ENCODE measurements at regions not wholly inside any gene's neighbourhood (a gene's known extent, or its start where the extent isn't known, plus 50 kb on each side); places are given as distances from the start of the nearest gene placed in this dataset.
A peak's percentile ranks its signal among the peaks of the same experiment; 100 is the strongest.

DNA sequence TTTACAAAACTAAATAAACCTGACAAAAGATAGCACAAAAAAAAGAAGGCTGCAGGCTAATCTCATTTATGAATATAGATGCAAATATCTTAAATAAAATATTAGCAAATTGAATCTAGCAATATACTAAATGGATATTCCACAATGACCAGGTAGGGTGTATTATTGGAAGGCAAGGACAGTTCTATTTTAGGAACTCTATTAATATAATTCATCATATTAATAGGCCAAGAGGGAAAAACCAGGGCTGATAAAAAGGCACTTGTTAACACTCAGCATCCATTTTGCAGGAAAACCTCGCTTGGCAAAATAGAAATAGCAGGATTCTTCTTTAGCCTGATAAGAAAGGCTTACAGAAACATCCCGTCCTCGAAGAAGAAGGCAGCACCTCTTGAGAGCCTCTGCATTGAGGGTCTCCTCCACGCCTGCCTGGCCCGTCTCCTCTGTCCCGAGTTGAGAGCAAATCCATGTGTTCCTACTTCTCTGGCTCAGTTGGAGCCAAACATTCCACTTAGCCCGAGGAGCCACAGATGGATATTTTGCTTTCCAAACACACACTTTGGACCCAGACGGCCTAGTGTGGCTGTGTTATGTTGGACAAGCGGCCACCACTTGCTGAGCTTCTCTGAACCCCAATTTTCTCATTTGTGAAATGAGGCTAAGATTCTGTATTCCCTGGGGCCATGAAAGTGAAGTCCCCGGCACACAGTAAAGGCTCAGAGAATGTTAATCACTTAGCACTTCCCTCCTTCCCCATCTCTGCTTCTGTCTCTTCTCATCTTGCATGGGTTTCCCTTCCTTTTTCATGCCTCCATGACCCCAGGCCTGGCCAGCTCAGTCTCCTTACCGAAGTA is 181.8 kb upstream of the MVB12B start:
- ATAC-seq: peak; percentile 63 to 85 (median 82)
- DNase-seq: peak in 1 of 3 donors; percentile 44
- no peaks in the 10 kb centered on the region for H3K27me3 ChIP-seq
- no peaks in the 10 kb centered on the region for H3K36me3 ChIP-seq
- no peak overlapping the region for H3K27ac ChIP-seq
- no peaks in the 10 kb centered on the region for H3K9me3 ChIP-seq
- H3K4me1 ChIP-seq: peaks cover 0 to 8% (median 3%) of the 10 kb centered on the region in 4 donors
- WGBS (ENCODE audit: insufficient coverage, low coverage, low lambda C conversion rate, missing lambda C conversion rate): 68% methylated on average over 5 of the region's 11 CpGs
- TF ChIP-seq, protein P1, sequence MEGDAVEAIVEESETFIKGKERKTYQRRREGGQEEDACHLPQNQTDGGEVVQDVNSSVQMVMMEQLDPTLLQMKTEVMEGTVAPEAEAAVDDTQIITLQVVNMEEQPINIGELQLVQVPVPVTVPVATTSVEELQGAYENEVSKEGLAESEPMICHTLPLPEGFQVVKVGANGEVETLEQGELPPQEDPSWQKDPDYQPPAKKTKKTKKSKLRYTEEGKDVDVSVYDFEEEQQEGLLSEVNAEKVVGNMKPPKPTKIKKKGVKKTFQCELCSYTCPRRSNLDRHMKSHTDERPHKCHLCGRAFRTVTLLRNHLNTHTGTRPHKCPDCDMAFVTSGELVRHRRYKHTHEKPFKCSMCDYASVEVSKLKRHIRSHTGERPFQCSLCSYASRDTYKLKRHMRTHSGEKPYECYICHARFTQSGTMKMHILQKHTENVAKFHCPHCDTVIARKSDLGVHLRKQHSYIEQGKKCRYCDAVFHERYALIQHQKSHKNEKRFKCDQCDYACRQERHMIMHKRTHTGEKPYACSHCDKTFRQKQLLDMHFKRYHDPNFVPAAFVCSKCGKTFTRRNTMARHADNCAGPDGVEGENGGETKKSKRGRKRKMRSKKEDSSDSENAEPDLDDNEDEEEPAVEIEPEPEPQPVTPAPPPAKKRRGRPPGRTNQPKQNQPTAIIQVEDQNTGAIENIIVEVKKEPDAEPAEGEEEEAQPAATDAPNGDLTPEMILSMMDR (IDR thresholded peaks at IDR 0.05): no peak
- no peak for TF ChIP-seq POLR2A (IDR thresholded peaks at IDR 0.05)
- H3K4me3 ChIP-seq: no peak overlapping the region
- intact Hi-C loops (cut with DNase I): no loop called here

DNA sequence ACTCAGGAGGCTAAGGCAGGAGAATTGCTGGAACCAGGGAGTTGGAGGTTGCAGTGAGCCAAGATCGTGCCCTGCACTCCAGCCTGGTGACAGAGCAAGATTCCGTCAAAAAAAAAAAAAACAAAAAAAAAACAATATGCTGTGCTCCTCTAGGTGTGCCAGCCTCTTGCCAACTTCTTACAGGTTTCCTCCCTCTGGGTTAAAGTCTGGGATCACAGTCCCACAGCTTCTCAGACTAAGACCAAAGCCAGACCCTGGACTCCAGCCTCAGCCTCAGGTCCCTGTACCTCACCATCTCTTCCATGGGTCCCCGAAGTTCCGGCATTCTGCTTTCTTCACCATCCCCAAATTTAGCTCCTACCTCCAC is 180.8 kb upstream of the MVB12B start:
- H3K27ac ChIP-seq: peak overlapping the region in 1 of 3 donors; percentile 51
- H3K4me1 ChIP-seq: peaks cover 0 to 14% (median 6%) of the 10 kb centered on the region in 4 donors
- intact Hi-C loops (cut with DNase I): no loop called here
- no peak overlapping the region for H3K4me3 ChIP-seq
- no peaks in the 10 kb centered on the region for H3K27me3 ChIP-seq
- no peaks in the 10 kb centered on the region for H3K36me3 ChIP-seq
- WGBS (ENCODE audit: insufficient coverage, low coverage, low lambda C conversion rate, missing lambda C conversion rate): 100% methylated on average over 2 of the region's 4 CpGs
- ATAC-seq (no peak), DNase-seq (no peak)
- no peaks in the 10 kb centered on the region for H3K9me3 ChIP-seq
- TF ChIP-seq, protein P1 (IDR thresholded peaks at IDR 0.05): no peak
- TF ChIP-seq POLR2A (IDR thresholded peaks at IDR 0.05): no peak

DNA sequence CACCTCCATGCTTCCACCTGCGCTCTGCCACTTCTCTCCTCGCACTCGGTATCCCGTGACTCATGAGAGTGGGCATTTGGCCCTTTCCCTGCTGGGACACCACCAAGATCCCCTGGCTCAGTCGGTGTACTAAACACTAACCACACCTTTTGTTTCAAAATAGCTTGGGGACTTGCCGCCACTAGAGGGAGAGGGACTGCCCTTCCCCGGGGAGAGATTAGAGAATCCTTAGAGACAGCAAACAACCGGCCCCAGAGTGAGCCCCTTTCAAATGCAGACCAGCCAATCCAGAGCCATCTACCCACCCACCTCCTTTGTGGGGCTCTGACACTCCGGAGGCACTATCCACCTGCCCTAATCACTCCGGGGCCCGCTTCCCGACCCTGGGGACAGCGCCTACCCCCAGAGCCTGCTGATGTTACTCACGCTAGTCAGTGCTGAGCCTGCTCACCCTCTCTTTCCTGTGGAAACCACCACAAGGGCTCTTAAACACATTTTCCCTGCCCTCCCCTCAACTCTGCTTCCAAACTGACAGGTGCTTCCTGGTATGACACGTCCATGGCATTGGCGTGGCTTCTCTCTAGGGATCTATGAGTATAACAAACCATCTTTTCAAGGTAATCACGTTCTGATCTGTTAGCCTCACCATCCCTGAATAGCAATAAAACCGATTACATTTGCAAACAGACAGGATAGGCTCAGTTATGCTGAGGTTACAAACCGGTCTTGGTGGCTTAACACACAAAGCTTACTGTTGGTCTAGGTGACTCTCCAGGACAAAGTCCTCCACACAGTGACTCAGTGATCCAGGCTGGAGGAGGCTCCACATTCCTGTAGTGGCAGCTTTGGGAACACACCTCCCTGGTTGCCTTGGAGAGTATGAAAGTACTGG is 180.1 kb upstream of the MVB12B start:
- TF ChIP-seq, protein P1 (IDR thresholded peaks at IDR 0.05): peak; percentile 36 to 45 (median 38)
- no peak for TF ChIP-seq POLR2A (IDR thresholded peaks at IDR 0.05)
- intact Hi-C loops (cut with DNase I): no loop called here
- Histone ChIP-seq H3K9me3 (no peaks in the 10 kb centered on the region), H3K27ac (peak overlapping the region in 1 of 3 donors; percentile 51), H3K4me3 (no peak overlapping the region), H3K27me3 (no peaks in the 10 kb centered on the region), H3K4me1 (peaks cover 0 to 18% (median 8%) of the 10 kb centered on the region in 4 donors), H3K36me3 (no peaks in the 10 kb centered on the region)
- DNase-seq (peak in 2 of 3 donors; percentile 42 to 43), ATAC-seq (peak; percentile 49 to 75 (median 60))
- 27% methylated on average over 18 of the region's 19 CpGs for WGBS (ENCODE audit: insufficient coverage, low coverage, low lambda C conversion rate, missing lambda C conversion rate)

DNA sequence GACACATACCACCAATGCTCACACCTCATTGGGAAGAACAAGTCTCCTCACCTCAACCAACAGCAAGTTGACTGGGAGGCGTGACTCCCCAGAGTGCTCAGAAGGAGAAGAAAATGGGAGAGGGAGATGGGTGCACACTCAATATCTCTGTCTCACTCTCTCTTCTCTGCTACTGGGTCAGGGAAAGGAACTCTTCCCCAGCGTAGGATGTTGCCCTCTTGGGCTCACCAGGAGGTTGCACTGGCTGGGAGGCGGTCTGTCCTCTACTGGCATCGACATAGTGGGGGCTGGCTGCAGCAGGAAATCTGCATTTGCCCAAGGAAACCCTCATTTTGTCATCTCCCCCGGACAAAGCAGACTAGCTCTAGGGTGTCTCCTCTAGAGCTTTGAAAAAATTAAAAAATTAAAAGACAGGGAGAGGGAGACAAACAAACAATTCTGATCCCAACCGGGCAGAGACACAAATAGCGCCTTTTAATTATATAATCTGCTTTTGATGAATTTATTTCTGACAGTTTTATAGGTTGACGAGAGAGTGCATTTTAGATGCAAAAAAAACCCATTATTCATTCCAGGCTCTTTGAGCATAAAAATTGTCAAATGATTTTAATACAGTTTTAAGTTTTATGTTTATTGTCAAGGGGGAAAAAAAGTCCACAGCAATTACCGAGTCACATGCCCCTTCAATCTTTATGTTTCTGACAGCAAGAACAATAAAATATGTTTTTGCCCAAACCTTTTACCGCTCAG is 179.3 kb upstream of the MVB12B start:
- H3K27ac ChIP-seq: no peak overlapping the region
- no peaks in the 10 kb centered on the region for H3K27me3 ChIP-seq
- intact Hi-C loops (cut with DNase I): no loop called here
- ATAC-seq (no peak), DNase-seq (no peak)
- H3K36me3 ChIP-seq: no peaks in the 10 kb centered on the region
- no peaks in the 10 kb centered on the region for H3K9me3 ChIP-seq
- H3K4me1 ChIP-seq: peaks cover 0 to 27% (median 14%) of the 10 kb centered on the region in 4 donors
- 66% methylated on average over 8 of the region's 10 CpGs for WGBS (ENCODE audit: insufficient coverage, low coverage, low lambda C conversion rate, missing lambda C conversion rate)
- no peak overlapping the region for H3K4me3 ChIP-seq
- no peak for TF ChIP-seq POLR2A (IDR thresholded peaks at IDR 0.05)
- TF ChIP-seq, protein P1 (IDR thresholded peaks at IDR 0.05): no peak

All from right lobe of liver (tissue), 6 donors.